Tongue (tissue), 2 donors: ENCODE measurements at regions not wholly inside any gene's neighbourhood (a gene's known extent, or its start where the extent isn't known, plus 50 kb on each side); places are given as distances from the start of the nearest gene placed in this dataset. TPM values are rescaled to one million over a fixed set of nuclear protein-coding genes. Genes with fewer than 3 reads are reported as not detected.

Experiments
- DNase-seq: peaks from one replicate; pipeline ENCODE4 v3.0.0-alpha.2; 2015
- small RNA-seq: library from RNA; depleted of rRNA; stranded (forward); fragments of <200 nt; gene quantifications from one replicate; pipeline ENCODE3, GENCODE V24; 2014; ENCODE audit warnings: low replicate concordance

GRCh38 chr4:57163530-57164459, 53.6 kb upstream of the IGFBP7 start:
- DNase-seq, result peak; percentile 92

- no peak for DNase-seq
Observed at GRCh38 chr4:57162499-57163019, 52.4 kb upstream of the IGFBP7 start.

Small RNA genes in the stretch of these regions (small RNA-seq; reads per million reads assigned to genes)
- gene SRIP1, result not detected
